LNCAP (cell line): ENCODE measurements at regions not wholly inside any gene's neighbourhood (a gene's known extent, or its start where the extent isn't known, plus 50 kb on each side); places are given as distances from the start of the nearest gene placed in this dataset.

Source experiments
- TF ChIP-seq, protein P1 (sequence below): fragments of 450-650 bp; IDR thresholded peaks from 2 replicates; pipeline ENCODE4 v1.5.1; 2017; ENCODE audit warnings: mild to moderate bottlenecking

DNA sequence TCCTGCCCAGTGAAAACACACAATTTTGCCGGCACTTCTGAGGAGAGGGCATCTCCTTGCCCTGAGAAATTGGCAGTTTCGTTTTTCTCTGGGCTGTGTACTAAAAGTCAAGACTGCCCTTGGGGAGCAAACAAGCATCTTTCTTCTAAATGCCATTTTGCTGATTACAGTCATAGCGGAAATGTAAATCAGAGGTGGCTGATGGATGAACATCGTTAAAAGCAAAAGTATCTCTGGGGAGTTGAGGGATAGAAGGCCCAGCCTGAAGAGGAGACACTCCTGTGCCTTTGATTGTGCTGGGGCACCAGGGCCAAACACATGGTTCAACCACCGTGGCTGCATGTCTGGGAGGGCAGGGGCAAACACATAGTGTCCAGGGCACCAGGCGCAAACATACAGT is 49.8 kb downstream of the ABCC12 start:
- TF ChIP-seq, protein P1, sequence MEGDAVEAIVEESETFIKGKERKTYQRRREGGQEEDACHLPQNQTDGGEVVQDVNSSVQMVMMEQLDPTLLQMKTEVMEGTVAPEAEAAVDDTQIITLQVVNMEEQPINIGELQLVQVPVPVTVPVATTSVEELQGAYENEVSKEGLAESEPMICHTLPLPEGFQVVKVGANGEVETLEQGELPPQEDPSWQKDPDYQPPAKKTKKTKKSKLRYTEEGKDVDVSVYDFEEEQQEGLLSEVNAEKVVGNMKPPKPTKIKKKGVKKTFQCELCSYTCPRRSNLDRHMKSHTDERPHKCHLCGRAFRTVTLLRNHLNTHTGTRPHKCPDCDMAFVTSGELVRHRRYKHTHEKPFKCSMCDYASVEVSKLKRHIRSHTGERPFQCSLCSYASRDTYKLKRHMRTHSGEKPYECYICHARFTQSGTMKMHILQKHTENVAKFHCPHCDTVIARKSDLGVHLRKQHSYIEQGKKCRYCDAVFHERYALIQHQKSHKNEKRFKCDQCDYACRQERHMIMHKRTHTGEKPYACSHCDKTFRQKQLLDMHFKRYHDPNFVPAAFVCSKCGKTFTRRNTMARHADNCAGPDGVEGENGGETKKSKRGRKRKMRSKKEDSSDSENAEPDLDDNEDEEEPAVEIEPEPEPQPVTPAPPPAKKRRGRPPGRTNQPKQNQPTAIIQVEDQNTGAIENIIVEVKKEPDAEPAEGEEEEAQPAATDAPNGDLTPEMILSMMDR: no peak

DNA sequence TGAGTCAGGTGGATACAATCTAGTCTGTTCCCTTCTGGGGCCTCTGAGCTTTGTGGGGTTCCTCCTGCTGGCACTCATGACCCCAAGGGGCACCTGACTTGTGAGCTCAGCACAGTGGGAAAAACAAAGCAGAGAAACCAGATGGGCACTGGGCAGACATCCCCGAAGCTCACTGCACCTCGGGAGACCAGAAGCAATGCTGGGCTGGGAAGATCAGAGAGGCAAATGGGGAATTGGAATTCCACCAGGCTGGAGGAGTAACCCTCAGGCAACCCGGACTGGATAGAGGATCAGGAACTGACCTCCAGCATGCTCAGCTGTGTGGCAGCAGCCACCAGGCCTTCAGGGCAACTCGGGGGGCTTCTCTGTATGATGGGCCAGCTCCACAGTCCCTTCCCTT is 50.3 kb downstream of the ABCC12 start:
- TF ChIP-seq, protein P1: no peak

GRCh38 chr16:48103591-48103990 is 52.2 kb downstream of the ABCC12 start:
- TF ChIP-seq, protein P1: no peak

DNA sequence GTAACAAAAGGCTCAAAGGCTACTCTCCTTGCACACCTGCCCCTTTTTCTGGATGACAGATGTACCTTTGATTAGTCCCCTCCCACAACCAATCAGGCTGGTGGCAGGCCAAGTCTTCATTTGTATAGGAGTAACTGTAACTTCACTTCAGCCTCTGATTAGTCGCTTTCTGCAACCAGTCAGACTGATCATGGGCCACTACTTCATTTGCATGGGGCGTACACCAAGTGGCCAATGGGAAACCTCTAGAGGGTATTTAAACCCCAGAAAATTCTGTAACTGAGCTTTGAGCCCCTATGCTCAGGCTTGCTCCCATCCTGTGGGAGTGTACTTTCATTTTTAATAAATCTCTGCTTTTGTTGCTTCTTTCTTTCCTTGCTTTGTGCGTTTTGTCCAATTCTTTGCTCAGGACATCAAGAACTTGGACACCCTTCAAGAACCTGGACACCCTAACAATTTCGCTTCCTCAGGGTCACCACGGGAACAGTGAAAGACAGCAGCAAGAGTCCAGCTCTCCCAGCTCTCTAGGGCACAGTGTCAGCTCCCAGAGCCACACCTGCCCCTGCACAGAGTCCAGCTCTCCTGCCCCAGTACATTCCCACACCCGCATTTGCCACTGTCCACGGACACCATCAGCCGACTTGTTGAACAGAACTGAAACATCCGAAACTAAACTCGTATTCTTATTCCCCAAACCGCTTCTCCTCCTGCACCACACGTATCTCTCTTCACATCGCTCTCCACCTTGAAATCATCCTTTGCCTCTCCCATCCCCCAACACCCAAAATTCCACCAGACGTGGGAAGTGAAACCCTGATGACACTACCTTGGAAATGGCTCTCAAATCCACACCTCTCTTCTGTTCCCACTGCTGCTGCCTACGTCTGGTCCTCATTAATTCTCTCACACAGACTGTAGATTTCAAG is 53.4 kb downstream of the ABCC12 start:
- TF ChIP-seq, protein P1: no peak

GRCh38 chr16:48101069-48101674 is 54.6 kb downstream of the ABCC12 start:
- TF ChIP-seq, protein P1: no peak

- TF ChIP-seq, protein P1: no peak
Observed at GRCh38 chr16:48099455-48099854, 56.3 kb downstream of the ABCC12 start.

DNA sequence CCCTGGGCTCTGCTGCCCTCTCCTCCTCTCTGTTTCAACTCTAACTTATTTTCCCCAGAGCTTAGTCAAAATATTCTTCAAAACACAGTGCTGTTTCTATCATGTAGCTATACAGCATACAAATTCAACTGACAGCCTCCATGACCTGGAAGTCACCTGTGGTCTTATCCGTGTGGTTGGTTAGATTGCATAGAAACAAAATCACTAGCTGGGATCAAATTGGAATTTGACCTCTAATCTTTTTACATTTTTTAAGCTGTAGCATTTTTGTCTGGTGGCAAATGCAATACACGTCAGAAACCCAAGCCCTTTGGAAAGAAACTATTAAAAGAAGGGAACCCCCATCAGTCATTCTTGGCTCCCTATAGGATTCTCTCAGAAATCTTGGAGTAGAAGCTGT is 57.3 kb downstream of the ABCC12 start:
- TF ChIP-seq, protein P1: no peak
